ENCODE measurements at regions not wholly inside any gene's neighbourhood (a gene's known extent, or its start where the extent isn't known, plus 50 kb on each side); places are given as distances from the start of the nearest gene placed in this dataset.

GRCh38 chr14:36047912-36048311 is 128.6 kb downstream of the PTCSC3 start (continued):
- TF ChIP-seq CTCF (IDR thresholded peaks at IDR 0.05): no peak
- no peak for TF ChIP-seq MEF2A (IDR thresholded peaks at IDR 0.05; ENCODE audit: borderline replicate concordance, low read depth)
- TF ChIP-seq FOXJ3 (CRISPR knock-in tag; IDR thresholded peaks at IDR 0.05): no peak
- no peak for TF ChIP-seq NFIC (IDR thresholded peaks at IDR 0.05; ENCODE audit: borderline replicate concordance)
- TF ChIP-seq, protein P1, sequence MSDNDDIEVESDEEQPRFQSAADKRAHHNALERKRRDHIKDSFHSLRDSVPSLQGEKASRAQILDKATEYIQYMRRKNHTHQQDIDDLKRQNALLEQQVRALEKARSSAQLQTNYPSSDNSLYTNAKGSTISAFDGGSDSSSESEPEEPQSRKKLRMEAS (IDR thresholded peaks at IDR 0.05; ENCODE audit: low read depth): no peak
- no peak for TF ChIP-seq RXRA (IDR thresholded peaks at IDR 0.05; ENCODE audit: borderline replicate concordance, low read depth)
- TF ChIP-seq JUND (IDR thresholded peaks at IDR 0.05): no peak
- no peak for TF ChIP-seq POLR2AphosphoS5 (IDR thresholded peaks at IDR 0.05; ENCODE audit: low read depth, low read length)
- TF ChIP-seq RCOR1 (IDR thresholded peaks at IDR 0.05; ENCODE audit: low read length): no peak
- TF ChIP-seq FOSL2 (IDR thresholded peaks at IDR 0.05; ENCODE audit: borderline replicate concordance, low read depth): no peak
- TF ChIP-seq SIN3A (IDR thresholded peaks at IDR 0.05; ENCODE audit: borderline replicate concordance, low read depth, low read length): no peak
- no peak for TF ChIP-seq NRF1 (IDR thresholded peaks at IDR 0.05; ENCODE audit: low read depth, low read length)
- TF ChIP-seq CHD2 (IDR thresholded peaks at IDR 0.05; ENCODE audit: low read length, partially characterized antibody): no peak

DNA sequence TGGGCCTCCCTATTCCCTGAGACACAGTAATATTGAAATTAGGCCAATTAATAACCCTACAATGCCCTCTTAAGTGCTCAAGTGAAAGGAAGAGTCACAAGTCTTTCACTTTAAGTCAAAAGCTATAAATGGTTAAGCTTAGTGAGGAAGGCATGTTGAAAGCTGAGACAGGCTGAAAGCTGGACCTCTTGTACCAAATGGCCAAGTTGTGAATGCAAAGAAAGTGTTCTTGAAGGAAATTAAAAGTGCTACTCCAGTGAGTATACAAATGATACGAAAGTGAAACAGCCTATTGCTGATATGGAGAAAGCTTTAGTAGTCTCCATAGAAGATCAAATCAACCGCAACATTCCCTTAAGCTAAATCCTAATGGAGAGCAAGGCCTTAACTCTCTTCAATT is 140.8 kb downstream of the PTCSC3 start:
- peaks cover 6% of the 10 kb centered on the region for H3K27me3 ChIP-seq (ENCODE audit: insufficient read depth)
- no peaks in the 10 kb centered on the region for H4K20me1 ChIP-seq (ENCODE audit: insufficient read depth)
- WGBS (ENCODE audit: low lambda C conversion rate): 24% methylated on average over 2 of the region's 2 CpGs
- CTCF ChIA-PET: interaction anchor here (2.5 kb wide), 1 partner anchor 35 kb away, joined by 6 read pairs; no protein-coding TSS in a partner anchor
- no peak overlapping the region for H2AFZ ChIP-seq (ENCODE audit: low read depth)
- TF ChIP-seq SMC3 (IDR thresholded peaks at IDR 0.05; ENCODE audit: low read depth, low read length) (no peak), RXRA (IDR thresholded peaks at IDR 0.05; ENCODE audit: borderline replicate concordance, low read depth) (no peak), EZH2phosphoT487 (IDR thresholded peaks at IDR 0.05; ENCODE audit: borderline replicate concordance, low read depth) (no peak), GABPA (IDR thresholded peaks at IDR 0.05; ENCODE audit: low read depth) (no peak), CHD2 (IDR thresholded peaks at IDR 0.05; ENCODE audit: low read length, partially characterized antibody) (no peak), GATA2 (CRISPR knock-in tag; IDR thresholded peaks at IDR 0.05) (no peak), USF1 (IDR thresholded peaks at IDR 0.05; ENCODE audit: borderline replicate concordance, low read depth) (no peak), NFIC (IDR thresholded peaks at IDR 0.05; ENCODE audit: borderline replicate concordance) (no peak), POLR2AphosphoS5 (IDR thresholded peaks at IDR 0.05; ENCODE audit: low read depth, low read length) (no peak), FOSL2 (IDR thresholded peaks at IDR 0.05; ENCODE audit: borderline replicate concordance, low read depth) (no peak), ELF1 (IDR thresholded peaks at IDR 0.05) (no peak), RCOR1 (IDR thresholded peaks at IDR 0.05; ENCODE audit: low read length) (no peak), USF2 (IDR thresholded peaks at IDR 0.05; ENCODE audit: borderline replicate concordance, low read depth, low read length) (no peak), TEAD4 (IDR thresholded peaks at IDR 0.05; ENCODE audit: borderline replicate concordance, insufficient read depth) (no peak)
- TF ChIP-seq, protein P2, sequence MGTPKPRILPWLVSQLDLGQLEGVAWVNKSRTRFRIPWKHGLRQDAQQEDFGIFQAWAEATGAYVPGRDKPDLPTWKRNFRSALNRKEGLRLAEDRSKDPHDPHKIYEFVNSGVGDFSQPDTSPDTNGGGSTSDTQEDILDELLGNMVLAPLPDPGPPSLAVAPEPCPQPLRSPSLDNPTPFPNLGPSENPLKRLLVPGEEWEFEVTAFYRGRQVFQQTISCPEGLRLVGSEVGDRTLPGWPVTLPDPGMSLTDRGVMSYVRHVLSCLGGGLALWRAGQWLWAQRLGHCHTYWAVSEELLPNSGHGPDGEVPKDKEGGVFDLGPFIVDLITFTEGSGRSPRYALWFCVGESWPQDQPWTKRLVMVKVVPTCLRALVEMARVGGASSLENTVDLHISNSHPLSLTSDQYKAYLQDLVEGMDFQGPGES (IDR thresholded peaks at IDR 0.05; ENCODE audit: low read depth, low read length): no peak
- TF ChIP-seq, protein P3, sequence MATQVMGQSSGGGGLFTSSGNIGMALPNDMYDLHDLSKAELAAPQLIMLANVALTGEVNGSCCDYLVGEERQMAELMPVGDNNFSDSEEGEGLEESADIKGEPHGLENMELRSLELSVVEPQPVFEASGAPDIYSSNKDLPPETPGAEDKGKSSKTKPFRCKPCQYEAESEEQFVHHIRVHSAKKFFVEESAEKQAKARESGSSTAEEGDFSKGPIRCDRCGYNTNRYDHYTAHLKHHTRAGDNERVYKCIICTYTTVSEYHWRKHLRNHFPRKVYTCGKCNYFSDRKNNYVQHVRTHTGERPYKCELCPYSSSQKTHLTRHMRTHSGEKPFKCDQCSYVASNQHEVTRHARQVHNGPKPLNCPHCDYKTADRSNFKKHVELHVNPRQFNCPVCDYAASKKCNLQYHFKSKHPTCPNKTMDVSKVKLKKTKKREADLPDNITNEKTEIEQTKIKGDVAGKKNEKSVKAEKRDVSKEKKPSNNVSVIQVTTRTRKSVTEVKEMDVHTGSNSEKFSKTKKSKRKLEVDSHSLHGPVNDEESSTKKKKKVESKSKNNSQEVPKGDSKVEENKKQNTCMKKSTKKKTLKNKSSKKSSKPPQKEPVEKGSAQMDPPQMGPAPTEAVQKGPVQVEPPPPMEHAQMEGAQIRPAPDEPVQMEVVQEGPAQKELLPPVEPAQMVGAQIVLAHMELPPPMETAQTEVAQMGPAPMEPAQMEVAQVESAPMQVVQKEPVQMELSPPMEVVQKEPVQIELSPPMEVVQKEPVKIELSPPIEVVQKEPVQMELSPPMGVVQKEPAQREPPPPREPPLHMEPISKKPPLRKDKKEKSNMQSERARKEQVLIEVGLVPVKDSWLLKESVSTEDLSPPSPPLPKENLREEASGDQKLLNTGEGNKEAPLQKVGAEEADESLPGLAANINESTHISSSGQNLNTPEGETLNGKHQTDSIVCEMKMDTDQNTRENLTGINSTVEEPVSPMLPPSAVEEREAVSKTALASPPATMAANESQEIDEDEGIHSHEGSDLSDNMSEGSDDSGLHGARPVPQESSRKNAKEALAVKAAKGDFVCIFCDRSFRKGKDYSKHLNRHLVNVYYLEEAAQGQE (IDR thresholded peaks at IDR 0.05; ENCODE audit: low read depth, low read length): no peak
- TF ChIP-seq, protein P1 (IDR thresholded peaks at IDR 0.05; ENCODE audit: low read depth): no peak
- no peak overlapping the region for H3K9ac ChIP-seq
- no peaks in the 10 kb centered on the region for H3F3A ChIP-seq (replicated peaks; ENCODE audit: insufficient read depth)
- no peak overlapping the region for H3K27ac ChIP-seq (ENCODE audit: low read depth in 2 of 2, low read length in 1 of 2)
- no peak for DNase-seq
- no peaks in the 10 kb centered on the region for H3K36me3 ChIP-seq (replicated peaks in 1 of 2; ENCODE audit: control insufficient read depth in 1 of 2, insufficient read depth in 2 of 2, low read length in 1 of 2)
- POLR2A ChIA-PET: no interaction called here
- H3K79me2 ChIP-seq (ENCODE audit: insufficient read depth): no peaks in the 10 kb centered on the region
- H3K9me2 ChIP-seq: no peaks in the 10 kb centered on the region
- no peak overlapping the region for H3K4me2 ChIP-seq
- no peaks in the 10 kb centered on the region for H3K9me3 ChIP-seq
- no peaks in the 10 kb centered on the region for H3K4me1 ChIP-seq (ENCODE audit: control insufficient read depth in 1 of 2, insufficient read depth in 2 of 2, low read depth in 1 of 2, low read length in 1 of 2)
- H3K4me3 ChIP-seq (ENCODE audit: low read depth in 2 of 2, low read length in 1 of 2): no peak overlapping the region
